Mammary epithelial cell (primary cell): ENCODE measurements at regions not wholly inside any gene's neighbourhood (a gene's known extent, or its start where the extent isn't known, plus 50 kb on each side); places are given as distances from the start of the nearest gene placed in this dataset.

ENCODE experiments used
- EZH2 ChIP-seq: IDR thresholded peaks from 2 replicates; pipeline ENCODE4 v1.6.1; 2012; ENCODE audit warnings: low read length, inconsistent platforms, borderline replicate concordance
- TF ChIP-seq, protein P1 (sequence below), 2 donors: IDR thresholded peaks in 1 of 2; conservative IDR thresholded peaks in 1 of 2; 2 replicates each; pipeline ENCODE4 v1.5.1; 2011 to 2012; ENCODE audit warnings: inconsistent platforms in 2 of 2, low read length in 2 of 2, mild to moderate bottlenecking in 2 of 2, control low read depth in 1 of 2, low read depth in 1 of 2; ENCODE audit not compliant: insufficient read depth in 1 of 2; ENCODE audit errors: extremely low read depth in 1 of 2

DNA sequence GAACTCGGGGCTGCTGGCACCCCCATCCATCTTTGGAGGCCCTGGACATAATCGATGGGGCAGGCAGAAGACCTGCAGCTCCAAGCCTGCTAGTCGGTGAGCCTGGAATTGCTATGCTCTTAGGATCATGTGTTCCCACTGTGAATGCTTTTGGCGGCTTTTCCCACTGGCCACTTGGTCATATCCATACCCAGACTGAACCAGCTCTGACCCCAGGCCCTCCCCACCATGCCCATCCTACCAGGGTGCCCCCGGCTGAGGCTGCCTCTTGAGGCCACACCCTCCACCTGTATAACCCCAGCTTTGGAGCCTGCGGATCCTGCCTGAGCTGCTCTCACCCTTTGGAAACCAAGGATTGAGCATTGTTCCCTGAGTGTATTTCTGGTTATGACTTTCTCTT lies 113.5 kb downstream of the TENT4A start:
- no peak for TF ChIP-seq EZH2
- TF ChIP-seq, protein P1, sequence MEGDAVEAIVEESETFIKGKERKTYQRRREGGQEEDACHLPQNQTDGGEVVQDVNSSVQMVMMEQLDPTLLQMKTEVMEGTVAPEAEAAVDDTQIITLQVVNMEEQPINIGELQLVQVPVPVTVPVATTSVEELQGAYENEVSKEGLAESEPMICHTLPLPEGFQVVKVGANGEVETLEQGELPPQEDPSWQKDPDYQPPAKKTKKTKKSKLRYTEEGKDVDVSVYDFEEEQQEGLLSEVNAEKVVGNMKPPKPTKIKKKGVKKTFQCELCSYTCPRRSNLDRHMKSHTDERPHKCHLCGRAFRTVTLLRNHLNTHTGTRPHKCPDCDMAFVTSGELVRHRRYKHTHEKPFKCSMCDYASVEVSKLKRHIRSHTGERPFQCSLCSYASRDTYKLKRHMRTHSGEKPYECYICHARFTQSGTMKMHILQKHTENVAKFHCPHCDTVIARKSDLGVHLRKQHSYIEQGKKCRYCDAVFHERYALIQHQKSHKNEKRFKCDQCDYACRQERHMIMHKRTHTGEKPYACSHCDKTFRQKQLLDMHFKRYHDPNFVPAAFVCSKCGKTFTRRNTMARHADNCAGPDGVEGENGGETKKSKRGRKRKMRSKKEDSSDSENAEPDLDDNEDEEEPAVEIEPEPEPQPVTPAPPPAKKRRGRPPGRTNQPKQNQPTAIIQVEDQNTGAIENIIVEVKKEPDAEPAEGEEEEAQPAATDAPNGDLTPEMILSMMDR (conservative IDR thresholded peaks at IDR 0.05 in 1 of 2, IDR thresholded peaks at IDR 0.05 in 1 of 2; ENCODE audit: extremely low read depth in 1 of 2, insufficient read depth in 1 of 2, low read depth in 1 of 2, low read length in 2 of 2): no peak
